ENCODE measurements at regions not wholly inside any gene's neighbourhood (a gene's known extent, or its start where the extent isn't known, plus 50 kb on each side); places are given as distances from the start of the nearest gene placed in this dataset.

DNA sequence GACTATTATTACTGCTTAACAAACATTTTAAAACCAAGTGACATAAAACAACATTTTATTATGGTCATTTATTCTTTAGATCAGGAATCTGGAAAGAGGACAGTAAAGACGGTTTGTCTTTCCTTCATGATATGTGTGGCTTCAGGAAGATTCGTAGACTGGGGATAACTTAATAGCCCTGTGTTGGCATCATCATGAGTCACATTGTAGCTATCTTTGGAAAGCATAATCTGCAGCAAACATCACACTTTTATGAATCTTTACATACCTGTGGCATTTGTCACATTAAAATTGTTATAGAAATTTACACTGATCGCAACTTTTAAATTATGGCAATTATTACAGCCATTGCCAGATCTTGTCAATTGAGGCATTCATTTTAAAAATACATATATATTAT, 397.1 kb downstream of the NOVA1 start:
- no peak overlapping the region for H3K4me2 ChIP-seq (ENCODE audit: low read length)
- DNase-seq, result no peak
- no peaks in the 10 kb centered on the region for H3K4me1 ChIP-seq (ENCODE audit: control insufficient read depth, low read depth, low read length)
- no peaks in the 10 kb centered on the region for H3K79me1 ChIP-seq (ENCODE audit: low read length)
- no peak overlapping the region for H3K9ac ChIP-seq (ENCODE audit: low read length)
- WGBS (ENCODE audit: extremely low coverage, insufficient coverage, low lambda C conversion rate), result no CpG with 5 or more reads among the region's 3 CpGs
- no peak overlapping the region for H4K5ac ChIP-seq (ENCODE audit: low read length)
- no peaks in the 10 kb centered on the region for H3K27me3 ChIP-seq (ENCODE audit: insufficient read depth, low read length, poor library complexity)
- H3K4me3 ChIP-seq (ENCODE audit: low read length), result no peak overlapping the region
- no peak overlapping the region for H4K8ac ChIP-seq (ENCODE audit: low read depth, low read length)
- no peak overlapping the region for H2AK5ac ChIP-seq (ENCODE audit: low read length)
- no peak overlapping the region for H3K23ac ChIP-seq (ENCODE audit: low read length)
- H2BK120ac ChIP-seq (ENCODE audit: low read depth, low read length), result no peak overlapping the region
- no peaks in the 10 kb centered on the region for H3K79me2 ChIP-seq (ENCODE audit: control insufficient read depth, insufficient read depth, low read length)
- H2BK5ac ChIP-seq (ENCODE audit: low read length), result no peak overlapping the region
- no peak overlapping the region for H3K4ac ChIP-seq (ENCODE audit: low read depth, low read length)
- H3K36me3 ChIP-seq (ENCODE audit: control insufficient read depth, insufficient read depth, low read length), result no peaks in the 10 kb centered on the region
- no peak overlapping the region for H3K27ac ChIP-seq (ENCODE audit: low read depth, low read length)
- no peak overlapping the region for H3K56ac ChIP-seq (ENCODE audit: low read length)
- no peak overlapping the region for H2BK15ac ChIP-seq (replicated peaks; ENCODE audit: low read depth)
- H3K18ac ChIP-seq (ENCODE audit: low read length), result no peak overlapping the region

DNA sequence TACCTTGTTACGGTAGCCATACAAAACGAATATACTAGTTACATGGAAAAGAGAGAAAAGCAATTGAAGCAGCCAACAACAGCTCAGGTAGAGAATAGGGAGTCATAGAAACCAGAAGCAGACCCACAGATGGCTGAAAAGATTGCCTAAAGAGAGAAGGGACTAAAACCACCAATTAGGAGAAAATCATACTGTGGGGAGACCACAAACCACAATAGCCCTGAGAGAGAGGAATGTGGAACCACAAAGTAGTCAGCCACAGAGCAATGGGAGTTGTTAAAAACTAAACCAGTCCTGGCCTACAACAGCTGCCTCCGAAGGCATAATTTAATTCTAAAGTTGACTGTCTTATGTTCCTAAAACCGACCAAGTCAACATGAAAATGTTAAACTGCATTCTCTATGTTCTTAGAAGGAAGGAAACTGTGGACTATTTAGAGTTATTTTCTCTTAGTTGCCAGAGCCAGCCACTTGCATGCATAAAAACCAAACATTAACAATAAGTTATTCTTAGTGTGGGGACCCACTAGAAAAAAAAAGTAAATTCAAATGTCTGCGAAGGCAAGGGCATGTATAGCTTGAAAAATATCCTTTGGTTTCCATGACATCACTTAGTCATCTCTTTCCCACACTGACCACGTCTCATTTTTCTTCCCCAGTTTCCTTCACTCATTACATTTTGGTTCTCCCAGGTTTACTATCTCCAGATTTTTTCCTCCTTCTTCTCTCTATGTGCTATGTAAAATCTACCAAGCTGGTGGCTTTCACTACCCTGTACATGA, 398.1 kb downstream of the NOVA1 start:
- Histone ChIP-seq H3K27ac (ENCODE audit: low read depth, low read length) (no peak overlapping the region), H3K4me1 (ENCODE audit: control insufficient read depth, low read depth, low read length) (no peaks in the 10 kb centered on the region), H3K79me2 (ENCODE audit: control insufficient read depth, insufficient read depth, low read length) (no peaks in the 10 kb centered on the region), H2BK5ac (ENCODE audit: low read length) (no peak overlapping the region), H3K23ac (ENCODE audit: low read length) (no peak overlapping the region), H3K4me2 (ENCODE audit: low read length) (no peak overlapping the region), H3K4ac (ENCODE audit: low read depth, low read length) (no peak overlapping the region), H3K36me3 (ENCODE audit: control insufficient read depth, insufficient read depth, low read length) (no peaks in the 10 kb centered on the region), H3K27me3 (ENCODE audit: insufficient read depth, low read length, poor library complexity) (no peaks in the 10 kb centered on the region), H4K8ac (ENCODE audit: low read depth, low read length) (no peak overlapping the region), H3K9ac (ENCODE audit: low read length) (no peak overlapping the region), H3K4me3 (ENCODE audit: low read length) (no peak overlapping the region), H2BK120ac (ENCODE audit: low read depth, low read length) (no peak overlapping the region), H2AK5ac (ENCODE audit: low read length) (no peak overlapping the region), H3K56ac (ENCODE audit: low read length) (no peak overlapping the region), H4K5ac (ENCODE audit: low read length) (no peak overlapping the region), H3K18ac (ENCODE audit: low read length) (no peak overlapping the region), H3K79me1 (ENCODE audit: low read length) (no peaks in the 10 kb centered on the region), H2BK15ac (replicated peaks; ENCODE audit: low read depth) (no peak overlapping the region)
- no CpG with 5 or more reads among the region's 6 CpGs for WGBS (ENCODE audit: extremely low coverage, insufficient coverage, low lambda C conversion rate)
- peak; percentile 4 for DNase-seq

GRCh38 chr14:26199096-26199495, 398.7 kb downstream of the NOVA1 start:
- H2BK120ac ChIP-seq (ENCODE audit: low read depth, low read length), result no peak overlapping the region
- no peak overlapping the region for H3K4me2 ChIP-seq (ENCODE audit: low read length)
- H3K23ac ChIP-seq (ENCODE audit: low read length), result no peak overlapping the region
- no peak overlapping the region for H2BK5ac ChIP-seq (ENCODE audit: low read length)
- H4K5ac ChIP-seq (ENCODE audit: low read length), result no peak overlapping the region
- no peaks in the 10 kb centered on the region for H3K4me1 ChIP-seq (ENCODE audit: control insufficient read depth, low read depth, low read length)
- peak; percentile 20 for DNase-seq
- no peak overlapping the region for H3K4ac ChIP-seq (ENCODE audit: low read depth, low read length)
- H4K8ac ChIP-seq (ENCODE audit: low read depth, low read length), result no peak overlapping the region
- H3K18ac ChIP-seq (ENCODE audit: low read length), result no peak overlapping the region
- H2BK15ac ChIP-seq (replicated peaks; ENCODE audit: low read depth), result peak overlapping the region; percentile 36
- no peaks in the 10 kb centered on the region for H3K27me3 ChIP-seq (ENCODE audit: insufficient read depth, low read length, poor library complexity)
- H3K27ac ChIP-seq (ENCODE audit: low read depth, low read length), result no peak overlapping the region
- no peak overlapping the region for H2AK5ac ChIP-seq (ENCODE audit: low read length)
- no peaks in the 10 kb centered on the region for H3K79me1 ChIP-seq (ENCODE audit: low read length)
- no peaks in the 10 kb centered on the region for H3K36me3 ChIP-seq (ENCODE audit: control insufficient read depth, insufficient read depth, low read length)
- no CpG with 5 or more reads among the region's 2 CpGs for WGBS (ENCODE audit: extremely low coverage, insufficient coverage, low lambda C conversion rate)
- H3K9ac ChIP-seq (ENCODE audit: low read length), result no peak overlapping the region
- H3K4me3 ChIP-seq (ENCODE audit: low read length), result no peak overlapping the region
- H3K56ac ChIP-seq (ENCODE audit: low read length), result no peak overlapping the region
- no peaks in the 10 kb centered on the region for H3K79me2 ChIP-seq (ENCODE audit: control insufficient read depth, insufficient read depth, low read length)

DNA sequence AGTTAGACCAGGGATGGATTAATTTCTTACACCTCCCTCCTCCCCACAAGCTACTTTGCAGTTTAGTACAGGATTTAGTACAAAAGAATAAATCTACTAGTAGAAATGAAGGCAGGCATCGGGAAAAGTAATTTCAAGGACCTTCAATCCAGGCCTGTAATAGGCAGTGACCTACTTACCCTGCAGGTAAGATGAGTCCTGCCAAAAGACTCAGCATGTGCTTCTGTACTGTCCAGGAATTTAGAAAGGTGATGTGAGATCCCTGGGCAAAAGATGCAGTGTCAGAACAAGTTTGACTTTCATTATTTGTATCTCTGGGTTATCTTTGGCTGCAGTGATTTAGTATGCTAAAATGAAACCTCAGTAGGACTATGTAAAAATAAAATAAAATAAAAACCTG, 403.0 kb downstream of the NOVA1 start:
- Histone ChIP-seq H3K18ac (ENCODE audit: low read length) (no peak overlapping the region), H4K8ac (ENCODE audit: low read depth, low read length) (no peak overlapping the region), H3K23ac (ENCODE audit: low read length) (no peak overlapping the region), H3K79me1 (ENCODE audit: low read length) (no peaks in the 10 kb centered on the region), H4K5ac (ENCODE audit: low read length) (no peak overlapping the region), H3K56ac (ENCODE audit: low read length) (no peak overlapping the region), H2BK15ac (replicated peaks; ENCODE audit: low read depth) (no peak overlapping the region), H3K27me3 (ENCODE audit: insufficient read depth, low read length, poor library complexity) (no peaks in the 10 kb centered on the region), H3K9ac (ENCODE audit: low read length) (no peak overlapping the region), H2BK5ac (ENCODE audit: low read length) (no peak overlapping the region), H2BK120ac (ENCODE audit: low read depth, low read length) (no peak overlapping the region), H2AK5ac (ENCODE audit: low read length) (no peak overlapping the region), H3K36me3 (ENCODE audit: control insufficient read depth, insufficient read depth, low read length) (no peaks in the 10 kb centered on the region), H3K79me2 (ENCODE audit: control insufficient read depth, insufficient read depth, low read length) (no peaks in the 10 kb centered on the region), H3K4me2 (ENCODE audit: low read length) (no peak overlapping the region), H3K27ac (ENCODE audit: low read depth, low read length) (no peak overlapping the region), H3K4ac (ENCODE audit: low read depth, low read length) (no peak overlapping the region), H3K4me1 (ENCODE audit: control insufficient read depth, low read depth, low read length) (no peaks in the 10 kb centered on the region), H3K4me3 (ENCODE audit: low read length) (no peak overlapping the region)
- no CpG with 5 or more reads among the region's 1 CpG for WGBS (ENCODE audit: extremely low coverage, insufficient coverage, low lambda C conversion rate)
- no peak for DNase-seq

DNA sequence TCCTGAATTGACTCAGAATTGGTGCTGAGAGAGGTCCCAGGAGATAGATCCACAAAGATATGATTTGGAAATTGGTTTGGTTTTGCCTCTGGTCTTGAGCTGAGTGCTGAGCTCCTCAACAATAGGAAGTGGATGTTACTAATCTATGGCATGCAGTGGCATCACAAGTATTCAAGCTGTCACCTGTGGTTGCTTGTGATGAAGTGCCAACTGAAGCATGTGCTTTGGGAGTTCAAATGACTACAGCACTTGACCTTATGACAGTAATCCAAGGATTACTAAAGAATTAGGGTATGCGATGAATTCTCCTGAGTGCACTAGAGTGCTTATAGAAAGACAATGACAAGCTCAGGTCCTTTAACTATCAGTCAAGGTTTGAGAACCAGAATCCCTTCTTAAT, 406.2 kb downstream of the NOVA1 start:
- Histone ChIP-seq H3K27ac (ENCODE audit: low read depth, low read length) (no peak overlapping the region), H2AK5ac (ENCODE audit: low read length) (no peak overlapping the region), H2BK120ac (ENCODE audit: low read depth, low read length) (no peak overlapping the region), H3K36me3 (ENCODE audit: control insufficient read depth, insufficient read depth, low read length) (no peaks in the 10 kb centered on the region), H2BK15ac (replicated peaks; ENCODE audit: low read depth) (no peak overlapping the region), H3K18ac (ENCODE audit: low read length) (no peak overlapping the region), H3K4me1 (ENCODE audit: control insufficient read depth, low read depth, low read length) (no peaks in the 10 kb centered on the region), H3K9ac (ENCODE audit: low read length) (no peak overlapping the region), H3K4ac (ENCODE audit: low read depth, low read length) (no peak overlapping the region), H3K4me2 (ENCODE audit: low read length) (no peak overlapping the region), H3K79me2 (ENCODE audit: control insufficient read depth, insufficient read depth, low read length) (no peaks in the 10 kb centered on the region), H3K56ac (ENCODE audit: low read length) (no peak overlapping the region), H3K4me3 (ENCODE audit: low read length) (no peak overlapping the region), H2BK5ac (ENCODE audit: low read length) (no peak overlapping the region), H4K5ac (ENCODE audit: low read length) (no peak overlapping the region), H4K8ac (ENCODE audit: low read depth, low read length) (no peak overlapping the region), H3K23ac (ENCODE audit: low read length) (no peak overlapping the region), H3K79me1 (ENCODE audit: low read length) (no peaks in the 10 kb centered on the region), H3K27me3 (ENCODE audit: insufficient read depth, low read length, poor library complexity) (no peaks in the 10 kb centered on the region)
- DNase-seq, result peak; percentile 12
- whole genome bisulfite sequencing (ENCODE audit: extremely low coverage, insufficient coverage, low lambda C conversion rate), result no CpG with 5 or more reads among the region's 1 CpG

DNA sequence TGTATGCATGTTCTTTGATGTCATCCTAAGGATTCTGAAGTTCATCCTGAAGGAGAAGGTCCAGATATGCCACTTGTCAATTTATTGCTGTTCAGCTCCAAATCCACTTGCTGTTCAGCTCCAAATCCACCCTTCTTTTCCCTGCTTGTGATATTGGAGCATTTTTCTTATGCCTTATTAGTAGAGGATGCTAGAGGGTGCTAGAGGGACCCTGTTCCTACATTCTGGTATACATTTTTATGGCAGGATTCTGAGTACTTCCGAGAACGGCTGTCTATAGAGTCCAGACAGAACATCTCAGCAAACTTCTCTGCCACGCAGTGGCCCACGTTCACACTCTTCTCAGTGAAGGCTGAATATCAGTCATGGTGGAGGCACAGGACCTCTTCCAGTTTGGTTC, 406.7 kb downstream of the NOVA1 start:
- DNase-seq, result peak; percentile 4
- Histone ChIP-seq H3K18ac (ENCODE audit: low read length) (no peak overlapping the region), H2BK15ac (replicated peaks; ENCODE audit: low read depth) (no peak overlapping the region), H3K56ac (ENCODE audit: low read length) (no peak overlapping the region), H4K8ac (ENCODE audit: low read depth, low read length) (no peak overlapping the region), H4K5ac (ENCODE audit: low read length) (no peak overlapping the region), H2BK5ac (ENCODE audit: low read length) (no peak overlapping the region), H3K79me2 (ENCODE audit: control insufficient read depth, insufficient read depth, low read length) (no peaks in the 10 kb centered on the region), H3K9ac (ENCODE audit: low read length) (no peak overlapping the region), H3K27me3 (ENCODE audit: insufficient read depth, low read length, poor library complexity) (no peaks in the 10 kb centered on the region), H3K4ac (ENCODE audit: low read depth, low read length) (no peak overlapping the region), H3K27ac (ENCODE audit: low read depth, low read length) (no peak overlapping the region), H3K23ac (ENCODE audit: low read length) (no peak overlapping the region), H3K4me3 (ENCODE audit: low read length) (no peak overlapping the region), H2BK120ac (ENCODE audit: low read depth, low read length) (no peak overlapping the region), H2AK5ac (ENCODE audit: low read length) (no peak overlapping the region), H3K4me1 (ENCODE audit: control insufficient read depth, low read depth, low read length) (no peaks in the 10 kb centered on the region), H3K36me3 (ENCODE audit: control insufficient read depth, insufficient read depth, low read length) (no peaks in the 10 kb centered on the region), H3K79me1 (ENCODE audit: low read length) (no peaks in the 10 kb centered on the region), H3K4me2 (ENCODE audit: low read length) (no peak overlapping the region)
- WGBS (ENCODE audit: extremely low coverage, insufficient coverage, low lambda C conversion rate), result no CpG with 5 or more reads among the region's 4 CpGs

Measured in mesendoderm (in vitro differentiated cells).